Hematopoietic multipotent progenitor cell treated with erythropoietin and hydrocortisone succinate and interleukin-3 and kit ligand, for 15 days (in vitro differentiated cells): ENCODE measurements at regions not wholly inside any gene's neighbourhood (a gene's known extent, or its start where the extent isn't known, plus 50 kb on each side); places are given as distances from the start of the nearest gene placed in this dataset.
"Not testable (repeated sequence)": the region's sequence is repeated elsewhere in the genome, so short reads cannot be mapped to it uniquely, and the experiment has no call there.

ENCODE experiments used
- DNase-seq: peaks from one replicate; pipeline ENCODE4 v3.0.0-alpha.2; 2015; ENCODE audit warnings: low spot score

DNA sequence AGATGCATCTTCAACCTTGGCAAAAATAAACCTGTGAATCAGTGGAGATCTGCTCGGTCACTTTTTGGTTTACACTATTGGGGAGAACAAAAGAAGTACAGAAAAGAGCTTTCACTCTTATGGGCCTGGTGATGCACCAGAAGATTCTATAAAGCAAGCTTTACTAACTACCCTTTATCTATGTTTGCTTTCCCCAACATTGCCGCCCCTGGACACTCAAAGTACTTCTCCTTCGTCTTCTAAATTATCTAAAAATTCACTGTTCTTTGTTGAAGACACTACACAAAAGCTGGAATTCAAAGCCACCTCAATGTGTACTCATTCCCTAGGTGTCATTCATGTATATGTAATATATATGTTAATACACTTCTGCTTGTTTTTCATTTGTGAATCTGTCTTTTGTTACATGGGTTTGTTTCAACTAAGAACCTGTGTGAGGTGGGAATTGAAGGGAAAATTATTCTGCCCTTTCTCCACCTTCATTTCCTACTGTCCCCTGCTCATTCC, 97.9 kb upstream of the BTN3A2 start:
- no peak for DNase-seq

DNA sequence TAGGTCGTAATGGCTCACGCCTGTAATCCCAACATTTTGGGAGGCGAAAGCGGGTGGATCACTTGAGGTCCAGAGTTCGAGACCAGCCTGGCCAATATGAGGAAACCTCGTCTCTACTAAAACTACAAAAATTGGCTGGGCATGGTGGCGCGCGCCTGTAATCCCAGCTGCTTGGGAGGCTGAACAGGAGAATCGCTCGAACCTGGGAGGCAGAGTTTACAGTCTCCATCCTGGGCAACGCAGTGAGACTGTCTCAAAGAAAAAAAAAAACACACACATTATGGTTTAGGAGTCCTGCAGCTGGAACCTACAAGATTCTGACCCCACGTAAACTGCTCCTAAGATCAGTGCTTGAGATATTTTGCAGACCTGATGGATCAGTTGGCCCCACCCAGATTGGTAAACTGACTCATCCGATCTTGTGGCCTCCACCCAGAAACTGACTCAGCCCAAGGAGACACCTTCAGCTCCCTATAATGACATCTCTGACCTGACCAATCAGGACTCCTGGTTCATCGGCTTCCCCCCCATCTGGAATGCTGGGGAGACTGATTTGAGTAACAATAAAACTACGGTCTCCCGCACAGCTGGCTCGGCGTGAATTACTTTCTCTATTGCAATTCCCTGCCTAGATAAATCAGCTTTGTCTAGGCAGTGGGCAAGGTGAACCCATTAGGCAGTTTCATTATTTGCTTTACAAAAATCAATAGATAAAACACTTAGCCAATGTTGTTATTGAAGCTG, 96.2 kb upstream of the BTN3A2 start:
- peak; percentile 69 for DNase-seq

DNA sequence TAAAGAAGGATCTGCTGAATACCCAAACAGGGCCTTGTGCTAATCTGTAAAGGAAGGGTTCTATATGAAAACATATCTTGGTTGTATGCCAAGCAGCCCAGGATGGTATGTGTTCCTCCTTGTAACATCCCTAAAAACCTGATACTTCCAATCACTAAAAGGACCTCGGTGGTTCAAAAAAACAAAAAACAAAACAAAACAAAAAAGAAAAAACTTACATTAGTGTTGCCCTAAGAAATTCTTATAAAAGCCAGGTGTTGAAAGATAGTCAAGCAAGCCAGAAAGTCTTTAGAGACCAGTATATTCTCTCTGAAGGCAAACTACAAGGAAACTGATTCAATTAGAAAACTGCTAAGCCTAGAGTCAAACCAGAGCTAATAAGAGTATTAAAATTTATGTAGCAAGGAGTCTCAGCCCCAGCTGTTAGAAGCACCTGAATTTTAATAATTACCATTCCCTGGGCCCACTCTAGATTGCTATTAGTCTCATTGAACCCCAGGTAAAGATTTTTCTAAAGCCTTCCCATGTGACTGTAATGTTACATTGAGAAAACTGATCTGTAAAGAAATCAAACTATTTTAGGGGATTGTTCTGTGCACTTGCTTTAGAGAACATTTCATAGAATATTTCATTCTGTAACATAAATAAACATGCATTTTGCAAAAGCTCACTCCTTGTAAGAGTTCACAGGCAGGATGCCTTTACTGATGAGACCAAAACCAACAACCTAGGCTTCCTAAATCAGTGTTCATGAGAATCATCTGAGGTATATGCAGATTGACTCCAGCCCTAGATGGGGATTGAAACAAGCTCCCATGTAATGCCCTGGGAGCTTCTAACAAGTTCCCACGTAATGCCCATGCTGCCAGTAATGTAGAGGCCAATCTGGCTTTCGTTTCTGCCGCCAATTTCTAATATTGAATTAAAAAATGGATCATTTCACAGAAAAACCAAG, 95.2 kb upstream of the BTN3A2 start:
- DNase-seq = peak; percentile 41

DNA sequence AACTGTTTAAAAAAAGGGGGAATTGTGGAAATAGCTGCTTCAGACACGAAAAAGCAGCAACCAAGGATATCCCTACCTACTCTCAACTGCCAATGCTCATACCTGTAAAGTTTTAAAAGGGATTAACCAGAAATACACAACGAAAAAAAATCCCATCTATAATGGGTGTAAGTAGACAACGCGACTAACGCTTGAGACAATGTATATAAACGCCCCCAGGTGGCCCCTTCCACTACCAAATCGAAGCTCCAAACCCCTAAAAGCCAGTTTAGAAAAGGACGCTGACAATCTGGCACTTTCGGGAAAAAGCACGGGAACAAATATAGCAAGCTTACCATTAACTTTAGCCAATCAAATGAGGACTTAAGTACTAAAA, 94.5 kb upstream of the BTN3A2 start:
- DNase-seq = peak; percentile 49

DNA sequence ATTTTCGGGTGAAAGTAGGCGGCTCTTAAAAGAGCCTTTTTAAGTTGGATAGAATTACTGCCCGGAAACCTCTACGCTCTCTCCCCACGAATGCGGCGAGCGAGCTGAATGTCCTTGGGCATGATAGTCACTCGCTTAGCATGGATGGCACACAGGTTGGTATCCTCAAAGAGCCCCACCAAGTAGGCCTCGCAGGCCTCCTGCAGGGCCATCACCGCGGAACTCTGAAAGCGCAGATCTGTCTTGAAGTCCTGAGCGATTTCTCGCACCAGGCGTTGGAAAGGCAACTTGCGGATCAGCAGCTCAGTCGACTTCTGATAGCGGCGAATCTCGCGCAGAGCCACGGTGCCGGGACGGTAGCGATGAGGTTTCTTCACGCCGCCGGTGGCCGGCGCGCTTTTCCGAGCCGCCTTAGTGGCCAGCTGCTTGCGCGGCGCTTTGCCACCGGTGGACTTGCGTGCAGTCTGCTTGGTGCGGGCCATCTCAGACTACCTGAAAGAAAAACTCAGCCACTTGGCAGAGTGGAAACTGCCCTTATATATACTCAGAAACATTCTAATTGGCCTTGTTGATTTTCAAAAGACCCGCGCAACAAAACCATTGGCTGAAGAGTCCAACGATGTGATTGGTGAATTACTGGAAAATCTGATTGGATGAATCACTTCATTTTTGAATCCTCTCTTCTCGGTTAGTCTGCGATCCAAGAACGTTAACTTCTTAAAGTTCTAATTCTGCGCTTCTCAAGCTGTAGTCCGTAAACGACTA, 93.9 kb upstream of the BTN3A2 start:
- peak; percentile 93 for DNase-seq

DNA sequence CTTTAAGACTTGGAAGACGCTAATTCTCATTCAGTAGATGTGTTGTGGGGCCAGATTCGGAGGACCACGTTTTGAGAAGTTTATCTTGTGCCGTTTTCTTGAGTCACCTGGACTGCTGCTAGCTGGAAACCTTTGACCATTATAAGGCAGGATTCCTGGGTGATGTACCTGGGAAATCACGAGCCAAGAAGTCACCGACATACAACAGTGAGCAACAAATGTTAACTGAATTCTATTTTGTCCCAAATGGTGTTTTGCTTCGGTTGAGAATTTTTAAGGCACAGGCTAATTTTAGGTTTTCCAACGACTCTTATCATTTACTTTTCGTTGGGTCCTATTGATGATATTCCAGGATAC, 93.4 kb upstream of the BTN3A2 start:
- no peak for DNase-seq

DNA sequence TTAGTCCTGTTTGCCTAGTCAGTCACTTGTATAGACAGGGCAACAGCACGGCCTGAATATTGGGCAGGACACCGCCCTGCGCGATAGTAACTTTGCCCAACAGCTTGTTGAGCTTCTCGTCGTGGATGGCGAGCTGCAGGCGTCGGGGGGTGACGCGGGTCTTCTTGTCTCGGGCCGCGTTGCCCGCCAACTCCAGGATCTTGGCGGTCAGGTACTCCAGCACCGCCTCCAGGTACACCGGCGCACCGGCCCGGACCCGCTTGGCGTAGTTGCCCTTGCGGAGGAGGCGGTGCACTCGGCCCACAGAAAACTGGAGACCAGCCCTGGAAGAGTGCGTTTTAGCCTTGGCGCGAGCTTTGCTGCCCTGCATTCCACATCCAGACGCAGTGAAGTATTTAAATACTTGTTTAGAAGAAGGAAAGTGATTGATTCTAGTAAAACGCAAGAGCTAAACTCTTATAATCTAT, 92.8 kb upstream of the BTN3A2 start:
- peak; percentile 50 for DNase-seq

DNA sequence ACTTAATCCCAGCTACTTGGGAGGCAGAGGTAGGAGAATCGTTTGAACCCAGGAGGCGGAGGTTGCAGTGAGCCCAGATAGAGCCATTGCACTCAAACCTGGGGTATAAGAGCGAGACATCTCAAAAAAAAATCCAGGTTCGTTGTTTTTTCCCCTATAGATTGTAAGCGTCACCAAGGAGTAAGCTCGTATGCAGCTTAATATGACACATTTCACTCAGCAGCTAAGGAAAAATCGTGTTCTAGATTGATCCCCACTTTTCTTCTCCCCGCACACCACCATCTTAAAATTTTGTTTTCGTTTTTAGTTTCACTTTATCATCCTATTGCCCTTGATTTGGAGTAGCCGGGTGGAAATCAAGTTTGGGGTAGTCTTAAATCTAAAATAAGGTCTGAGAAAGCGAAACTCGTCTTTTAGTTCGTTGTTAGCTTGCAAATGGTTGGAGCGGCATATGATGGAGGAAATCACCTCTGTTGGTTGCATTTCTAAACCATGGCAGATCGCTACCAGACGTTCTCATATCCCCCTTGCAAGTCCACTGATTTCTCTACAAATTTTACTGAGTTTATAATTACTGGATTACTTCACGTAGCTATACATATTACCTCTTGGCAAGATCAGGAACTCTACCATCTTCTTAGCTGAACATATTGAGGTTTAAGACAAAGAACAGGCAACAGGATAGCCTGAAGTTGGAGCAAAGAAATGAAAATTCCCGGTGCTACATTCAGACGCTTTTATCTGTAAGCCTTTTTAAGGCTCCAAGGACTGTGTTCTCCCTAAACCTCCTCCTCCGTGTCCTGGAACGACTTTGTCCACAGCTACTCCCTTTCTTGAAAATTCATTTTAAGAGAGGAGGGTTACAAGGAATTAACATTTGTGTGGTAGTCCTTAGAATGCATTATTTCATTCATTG, 91.1 kb upstream of the BTN3A2 start:
- DNase-seq = peak; percentile 53

DNA sequence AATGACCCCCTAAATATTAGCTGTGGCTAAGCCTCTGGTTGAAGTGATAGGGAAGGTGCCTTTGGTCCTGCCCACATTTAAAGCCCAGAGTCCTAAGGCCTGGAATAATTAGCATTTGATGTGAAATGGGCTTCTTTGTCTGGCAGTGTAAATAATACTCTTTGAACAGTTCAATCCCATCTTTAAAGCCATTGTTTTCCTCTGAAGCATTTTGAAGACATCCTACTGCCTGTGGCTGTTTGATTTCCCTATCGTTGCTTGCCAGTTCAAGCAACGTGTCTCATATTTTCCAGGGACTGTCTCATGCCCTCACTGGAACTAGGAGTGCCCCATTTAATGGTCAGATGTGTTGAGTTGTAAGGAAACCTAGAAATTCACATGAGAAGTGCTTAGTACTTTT, 89.3 kb upstream of the BTN3A2 start:
- DNase-seq = no peak

DNA sequence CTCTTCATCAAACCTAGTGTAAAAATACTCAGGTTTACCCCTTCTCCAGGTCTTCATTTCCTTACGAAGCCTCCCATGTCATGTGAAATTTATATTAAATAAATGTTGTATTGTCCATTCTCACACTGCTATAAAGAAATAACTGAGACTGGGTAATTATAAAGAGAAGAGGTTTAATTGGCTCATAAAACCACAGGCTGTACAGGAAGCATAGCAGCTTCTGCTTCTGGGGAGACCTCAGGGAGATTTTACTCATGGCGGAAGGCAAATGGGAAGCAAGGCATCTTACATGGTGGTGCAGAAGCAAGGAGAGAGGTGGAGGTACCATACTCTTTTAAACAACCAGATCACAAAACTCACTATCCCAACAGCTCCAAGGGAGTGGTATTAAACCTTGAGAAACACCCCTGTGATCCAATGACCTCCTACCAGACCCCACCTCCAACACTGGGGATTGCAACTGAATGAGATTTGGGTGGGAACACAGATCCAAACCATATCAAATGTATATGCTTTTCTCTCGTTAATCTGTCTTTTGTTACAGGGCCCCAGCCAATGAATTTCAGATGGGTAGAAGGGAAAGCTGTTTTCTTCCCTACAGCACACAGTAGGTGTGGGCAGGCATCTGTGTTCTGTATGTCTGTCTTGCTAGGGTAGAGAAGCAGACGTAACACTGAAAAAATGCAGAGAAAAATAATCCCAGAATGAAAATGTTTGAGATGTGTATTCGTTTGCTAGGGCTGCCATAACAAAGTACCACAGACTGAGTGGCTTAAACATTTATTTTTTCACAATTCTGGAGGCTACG, 88.0 kb upstream of the BTN3A2 start:
- no peak for DNase-seq

- no peak for DNase-seq
These were observed 86.5 kb upstream of the BTN3A2 start for GRCh38 chr6:26278536-26278935.

DNA sequence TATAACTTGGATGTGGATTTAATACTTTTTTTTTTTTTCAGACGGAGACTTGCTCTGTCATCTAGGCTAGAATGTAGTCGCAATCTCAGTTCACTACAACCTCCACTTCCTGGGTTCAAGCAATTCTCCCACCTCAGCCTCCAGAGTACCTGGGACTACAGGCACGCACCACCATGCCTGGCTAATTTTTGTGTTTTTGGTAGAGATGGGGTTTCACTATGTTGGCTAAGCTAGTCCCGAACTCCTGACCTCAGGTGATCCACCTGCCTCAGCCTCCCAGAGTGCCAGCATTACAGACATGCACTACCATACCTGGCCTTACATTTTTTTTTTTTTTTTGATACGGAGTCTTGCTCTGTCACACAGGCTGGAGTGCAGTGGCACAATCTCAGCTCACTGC, 85.6 kb upstream of the BTN3A2 start:
- DNase-seq = not testable (repeated sequence)

DNA sequence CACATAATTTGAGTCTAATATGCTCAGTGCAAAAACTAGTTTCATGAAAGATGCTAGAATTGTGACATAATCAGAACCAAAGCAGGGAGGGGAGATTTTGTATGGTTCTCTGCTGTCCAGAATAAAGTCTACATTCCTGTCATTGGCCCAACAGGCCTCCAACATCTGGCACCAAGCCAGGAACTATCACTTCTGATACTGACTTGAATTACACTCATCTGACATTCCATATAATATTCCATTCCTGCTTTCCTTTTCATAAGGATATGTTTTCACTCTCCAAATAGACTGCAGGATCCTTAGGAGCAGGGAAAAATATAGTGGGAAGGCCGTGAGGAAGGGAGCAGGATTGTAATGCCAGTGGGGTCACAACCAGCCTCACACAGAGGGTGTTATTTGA, 84.6 kb upstream of the BTN3A2 start:
- DNase-seq = peak; percentile 45

DNA sequence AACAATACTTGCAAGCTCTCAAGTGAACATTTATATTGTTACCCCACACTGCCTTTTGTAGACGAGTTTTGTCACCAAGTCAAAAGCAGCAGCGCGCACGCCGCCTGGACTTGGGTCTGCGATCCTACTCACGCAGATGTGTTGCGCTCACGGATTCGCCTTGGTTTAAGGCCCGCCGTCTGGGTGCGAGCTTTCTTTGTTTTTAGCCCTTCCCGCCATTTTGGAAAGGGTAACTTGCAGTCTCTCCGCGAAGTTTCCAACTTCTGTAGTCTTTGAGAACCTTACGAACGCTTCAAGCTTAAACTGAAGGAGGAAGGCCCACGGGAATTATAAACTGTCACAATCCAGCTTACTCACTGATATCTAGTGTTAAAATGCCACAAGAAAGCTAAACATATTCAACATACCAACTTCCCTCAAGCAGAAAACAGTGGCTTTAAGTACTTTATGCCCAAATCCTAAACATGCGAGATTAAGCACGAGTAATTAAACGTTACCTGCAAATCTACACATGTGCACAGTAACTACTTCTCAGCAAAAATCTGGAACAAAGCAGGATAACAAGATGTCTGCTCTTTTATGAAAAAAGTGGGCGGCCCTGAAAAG, 80.4 kb upstream of the BTN3A2 start:
- DNase-seq = peak; percentile 58

DNA sequence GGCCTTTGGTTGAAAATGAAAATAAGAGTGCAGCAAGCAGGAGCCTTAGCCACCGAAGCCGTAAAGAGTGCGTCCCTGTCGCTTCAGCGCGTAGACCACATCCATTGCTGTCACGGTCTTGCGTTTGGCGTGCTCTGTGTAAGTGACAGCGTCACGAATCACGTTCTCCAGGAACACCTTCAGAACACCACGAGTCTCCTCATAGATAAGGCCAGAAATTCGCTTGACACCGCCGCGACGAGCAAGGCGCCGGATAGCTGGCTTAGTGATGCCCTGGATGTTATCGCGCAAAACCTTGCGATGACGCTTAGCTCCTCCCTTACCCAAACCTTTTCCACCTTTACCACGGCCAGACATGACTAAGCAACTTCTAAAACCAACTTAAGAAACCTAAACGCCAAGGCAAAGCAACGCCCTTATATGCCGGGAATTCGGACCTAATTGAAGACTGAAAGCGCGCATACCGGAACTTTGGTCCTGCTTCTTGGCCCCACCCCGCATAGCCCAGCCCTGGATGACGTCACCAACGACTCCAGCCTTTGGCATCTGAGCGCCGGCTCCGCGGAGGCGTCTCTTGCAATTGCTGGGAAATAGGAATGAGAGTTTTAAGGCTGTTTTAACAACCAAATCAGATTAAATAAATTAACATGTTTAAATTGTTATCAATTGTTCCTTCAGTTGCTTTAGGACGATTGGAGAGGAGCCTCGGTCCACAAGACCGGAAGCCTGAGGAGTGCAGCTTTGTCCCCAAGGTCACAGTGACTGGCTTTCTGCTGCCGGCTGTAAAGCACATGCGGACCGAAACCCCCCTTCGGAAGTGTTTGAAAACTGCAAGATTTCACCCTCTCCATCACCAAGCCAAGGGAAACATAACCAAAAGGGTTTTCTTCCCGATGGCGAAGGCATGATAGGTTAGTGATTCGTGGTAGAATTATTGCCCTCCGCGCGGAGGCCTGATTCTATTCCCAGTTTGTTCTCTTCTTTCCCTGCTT, 79.6 kb upstream of the BTN3A2 start:
- peak; percentile 99 for DNase-seq

DNA sequence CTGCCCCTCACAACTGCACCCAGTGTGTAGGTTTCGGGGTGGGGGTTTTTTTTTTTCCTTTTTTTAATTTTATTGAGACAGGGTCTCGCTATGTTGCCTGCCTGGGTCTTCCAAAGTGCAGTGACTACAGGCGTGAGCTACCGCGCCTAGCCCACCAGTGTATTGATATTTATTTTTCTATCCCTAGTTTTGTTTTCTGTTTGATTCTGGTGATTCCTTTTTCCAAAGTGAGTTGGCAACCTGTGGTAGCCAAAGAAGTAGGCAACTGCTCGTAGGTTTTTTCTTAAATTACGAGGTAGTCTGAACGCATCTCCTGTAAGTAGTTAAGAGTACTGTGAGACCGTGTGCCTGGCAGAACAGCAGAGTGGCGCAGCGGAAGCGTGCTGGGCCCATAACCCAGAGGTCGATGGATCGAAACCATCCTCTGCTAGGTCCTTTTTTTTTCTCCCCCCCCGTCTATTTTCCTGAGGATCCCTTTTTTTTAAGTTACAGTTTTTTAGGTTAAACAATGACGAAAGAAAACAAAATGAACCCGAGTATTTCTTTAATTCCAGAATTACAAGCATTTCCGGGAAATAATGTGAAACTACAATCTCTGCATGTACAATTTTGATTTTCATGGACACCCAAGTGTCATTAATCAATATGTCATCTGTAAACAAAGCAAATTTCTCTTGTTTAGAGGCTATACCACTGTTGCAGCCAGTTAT, 78.7 kb upstream of the BTN3A2 start:
- DNase-seq = peak; percentile 87

DNA sequence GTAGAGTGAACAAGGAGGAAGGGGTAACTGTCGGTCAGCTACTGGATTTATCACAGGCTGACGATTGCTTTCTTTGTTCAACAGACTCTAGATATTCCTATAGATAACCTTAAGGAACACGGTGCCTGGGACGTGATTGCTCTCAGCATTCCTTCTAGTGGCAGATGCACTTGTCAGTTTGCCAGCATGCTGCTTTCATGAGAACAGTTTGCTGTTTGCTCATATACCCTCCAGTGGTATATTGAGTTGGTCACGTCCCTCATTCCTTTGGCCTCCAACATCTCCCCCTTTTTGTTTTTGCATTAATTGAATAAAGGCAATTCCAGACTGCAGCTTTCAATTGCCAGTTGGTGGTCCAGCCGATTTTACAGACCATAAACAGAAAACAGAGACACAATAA, 76.8 kb upstream of the BTN3A2 start:
- DNase-seq = no peak

GRCh38 chr6:26290941-26291340, 74.1 kb upstream of the BTN3A2 start:
- DNase-seq = no peak
